CD14-positive monocyte (primary cell): ENCODE measurements at regions not wholly inside any gene's neighbourhood (a gene's known extent, or its start where the extent isn't known, plus 50 kb on each side); places are given as distances from the start of the nearest gene placed in this dataset.

Experiments
- DNase-seq, 3 donors: peaks; one replicate each; pipeline ENCODE4 v3.0.0-alpha.2; 2011 to 2022
- H2AFZ ChIP-seq: 2 replicates; pipeline ENCODE4 v1.6.0; 2012; ENCODE audit warnings: mild to moderate bottlenecking, low read depth, low read length, inconsistent platforms; ENCODE audit not compliant: insufficient read depth, poor library complexity, severe bottlenecking
- H3K27ac ChIP-seq, 2 donors: 1 replicate in 1 of 2; 2 replicates in 1 of 2; pipeline ENCODE4 v1.5.1; 2012 to 2013; ENCODE audit warnings: low read length in 2 of 2, control low read depth in 1 of 2, inconsistent platforms in 1 of 2, low read depth in 1 of 2, mild to moderate bottlenecking in 1 of 2
- H3K27me3 ChIP-seq, 2 donors: one replicate each; pipeline versions ENCODE4 v1.6.0 to v1.6.1; 2011 to 2013; ENCODE audit warnings: low read length in 2 of 2; ENCODE audit not compliant: control insufficient read depth in 2 of 2, insufficient read depth in 2 of 2
- H3K36me3 ChIP-seq, 2 donors: replicated peaks in 1 of 2; 1 replicate in 1 of 2; 2 replicates in 1 of 2; pipeline versions ENCODE4 v1.5.1 to v1.6.1; 2012 to 2013; ENCODE audit warnings: low read length in 2 of 2, control low read depth in 1 of 2, inconsistent platforms in 1 of 2, mild to moderate bottlenecking in 1 of 2; ENCODE audit not compliant: insufficient read depth in 2 of 2, control insufficient read depth in 1 of 2
- H3K4me1 ChIP-seq, 2 donors: 1 replicate in 1 of 2; 2 replicates in 1 of 2; pipeline versions ENCODE4 v1.5.1 to v1.6.1; 2012 to 2013; ENCODE audit warnings: low read length in 2 of 2, control low read depth in 1 of 2, inconsistent platforms in 1 of 2, mild to moderate bottlenecking in 1 of 2, moderate library complexity in 1 of 2; ENCODE audit not compliant: insufficient read depth in 2 of 2, control insufficient read depth in 1 of 2
- H3K4me2 ChIP-seq: replicated peaks from 2 replicates; pipeline ENCODE3; 2012; ENCODE audit warnings: low read length, moderate library complexity, mild to moderate bottlenecking; ENCODE audit not compliant: poor library complexity, severe bottlenecking; ENCODE audit errors: extremely low read depth
- H3K4me3 ChIP-seq, 3 experiments: fragments of 200-600 bp in 1 of 3; sonication (generic) in 1 of 3; replicated peaks in 1 of 3; 1 replicate in 2 of 3; 2 replicates in 1 of 3; pipeline ENCODE4 v1.5.1; 2011 to 2013; ENCODE audit warnings: low read length in 3 of 3, mild to moderate bottlenecking in 3 of 3, control low read depth in 2 of 3, low read depth in 2 of 3, inconsistent platforms in 1 of 3, moderate library complexity in 1 of 3
- H3K79me2 ChIP-seq: 2 replicates; pipeline ENCODE4 v1.6.0; 2012; ENCODE audit warnings: mild to moderate bottlenecking, control low read depth, inconsistent platforms, low read length, moderate library complexity; ENCODE audit not compliant: insufficient read depth
- H3K9ac ChIP-seq: 2 replicates; pipeline ENCODE4 v1.6.0; 2017; ENCODE audit warnings: low read length, mild to moderate bottlenecking; ENCODE audit not compliant: insufficient read depth, poor library complexity, severe bottlenecking
- H3K9me3 ChIP-seq, 2 donors: replicated peaks in 1 of 2; 1 replicate in 1 of 2; 2 replicates in 1 of 2; pipeline versions ENCODE4 v1.5.1 to v1.6.1; 2012 to 2013; ENCODE audit warnings: low read length in 2 of 2, control low read depth in 1 of 2; ENCODE audit not compliant: control insufficient read depth in 1 of 2, insufficient read depth in 1 of 2
- H4K20me1 ChIP-seq: 2 replicates; pipeline ENCODE4 v1.6.0; 2012; ENCODE audit warnings: mild to moderate bottlenecking, low read length, control low read depth, moderate library complexity; ENCODE audit not compliant: insufficient read depth
- H3K27ac Mint-ChIP-seq, 7 donors: one replicate each; pipeline ENCODE4 v1.8.0; 2020; ENCODE audit warnings: mild to moderate bottlenecking in 7 of 7, mixed read lengths in 7 of 7, moderate library complexity in 6 of 7, inconsistent platforms in 2 of 7
- H3K27me3 Mint-ChIP-seq, 3 donors: one replicate each; pipeline ENCODE4 v1.8.0; 2021 to 2022; ENCODE audit warnings: low read depth in 3 of 3, mild to moderate bottlenecking in 3 of 3, mixed read lengths in 3 of 3, moderate library complexity in 3 of 3, inconsistent platforms in 1 of 3
- H3K36me3 Mint-ChIP-seq, 2 donors: one replicate each; pipeline ENCODE4 v1.8.0; 2020; ENCODE audit warnings: mixed read lengths in 2 of 2, inconsistent platforms in 1 of 2, mild to moderate bottlenecking in 1 of 2
- H3K4me1 Mint-ChIP-seq: one replicate; pipeline ENCODE4 v1.8.0; 2020; ENCODE audit warnings: mild to moderate bottlenecking, mixed read lengths
- H3K4me3 Mint-ChIP-seq, 2 donors: one replicate each; pipeline ENCODE4 v1.8.0; 2020; ENCODE audit warnings: mild to moderate bottlenecking in 2 of 2, mixed read lengths in 2 of 2, moderate library complexity in 1 of 2
- H3K9me3 Mint-ChIP-seq, 7 donors: one replicate each; pipeline ENCODE4 v1.8.0; 2020 to 2022; ENCODE audit warnings: mixed read lengths in 7 of 7, mild to moderate bottlenecking in 6 of 7, moderate library complexity in 6 of 7, inconsistent platforms in 2 of 7
- WGBS: methylation state at CpG from one replicate; pipeline ENCODE4 v1.1.5; 2013; ENCODE audit warnings: missing lambda C conversion rate; ENCODE audit not compliant: insufficient coverage; 5-methylcytosine and 5-hydroxymethylcytosine counted together
- intact Hi-C, 2 donors: fragments of 100-400 bp; cut with micrococcal nuclease; formaldehyde crosslinking; loops; one replicate each; pipeline versions ENCODE4 v1.15.0 to v1.15.1; 2023
- TF ChIP-seq, protein P1 (sequence below): fragments of 200-600 bp; IDR thresholded peaks from one replicate; pipeline ENCODE4 v1.8.0; 2022; ENCODE audit warnings: antibody characterized with exemption, mild to moderate bottlenecking

DNA sequence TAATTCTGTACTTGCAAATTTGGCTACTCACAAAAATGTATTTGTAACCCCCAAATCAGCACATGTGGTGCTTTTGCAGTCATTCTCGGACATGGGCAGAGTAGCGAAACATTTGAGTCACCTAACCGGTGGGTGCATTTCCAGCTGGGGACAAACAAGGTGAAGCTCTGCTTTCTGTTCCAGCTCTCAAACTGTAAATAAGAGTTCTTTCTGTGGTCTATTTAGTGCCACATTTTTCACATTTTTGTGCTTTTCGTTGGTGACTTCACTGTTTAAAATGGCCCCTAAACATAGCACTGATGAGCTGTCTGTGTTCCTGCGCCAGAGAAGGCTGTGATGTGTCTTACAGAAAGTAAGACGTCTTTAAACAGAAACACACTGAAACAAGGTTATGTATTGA is 244.5 kb downstream of the CDC5L start:
- WGBS, result 97% methylated on average over 5 of the region's 6 CpGs
- no peaks in the 10 kb centered on the region for H3K27me3 ChIP-seq

DNA sequence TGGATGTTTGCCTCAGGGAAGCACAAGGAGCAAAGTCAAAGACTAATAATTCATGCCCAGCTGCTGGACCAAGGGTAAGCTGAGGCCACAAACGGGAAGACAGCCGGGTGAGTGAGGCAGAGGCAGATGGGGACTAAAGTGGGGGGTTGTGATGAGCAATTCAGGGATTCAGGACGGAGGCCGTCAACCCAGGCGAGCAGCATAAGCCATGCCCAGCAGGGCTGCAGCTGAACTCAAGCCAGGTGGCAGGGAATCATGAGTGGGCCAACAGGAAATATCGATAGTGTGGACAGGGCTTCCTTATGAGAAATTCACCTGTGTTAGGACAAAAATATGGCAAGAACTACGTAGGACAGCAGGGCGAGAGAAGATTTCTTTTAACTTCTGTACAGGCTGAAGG is 246.8 kb downstream of the CDC5L start:
- Histone ChIP-seq H3K4me2 (no peak overlapping the region), H3K4me3 (no peak overlapping the region), H2AFZ (no peak overlapping the region), H3K9ac (no peak overlapping the region), H3K9me3 (no peaks in the 10 kb centered on the region), H3K79me2 (no peaks in the 10 kb centered on the region), H3K4me1 (peaks cover 18 to 22% of the 10 kb centered on the region in 2 donors), H3K36me3 (no peaks in the 10 kb centered on the region), H3K27me3 (no peaks in the 10 kb centered on the region), H4K20me1 (no peaks in the 10 kb centered on the region), H3K27ac (no peak overlapping the region)
- intact Hi-C loops, result loop anchor here in 1 of 2 donors (10.0 kb wide), 1 partner anchor 1070 kb away; no protein-coding TSS in a partner anchor
- TF ChIP-seq, protein P1, sequence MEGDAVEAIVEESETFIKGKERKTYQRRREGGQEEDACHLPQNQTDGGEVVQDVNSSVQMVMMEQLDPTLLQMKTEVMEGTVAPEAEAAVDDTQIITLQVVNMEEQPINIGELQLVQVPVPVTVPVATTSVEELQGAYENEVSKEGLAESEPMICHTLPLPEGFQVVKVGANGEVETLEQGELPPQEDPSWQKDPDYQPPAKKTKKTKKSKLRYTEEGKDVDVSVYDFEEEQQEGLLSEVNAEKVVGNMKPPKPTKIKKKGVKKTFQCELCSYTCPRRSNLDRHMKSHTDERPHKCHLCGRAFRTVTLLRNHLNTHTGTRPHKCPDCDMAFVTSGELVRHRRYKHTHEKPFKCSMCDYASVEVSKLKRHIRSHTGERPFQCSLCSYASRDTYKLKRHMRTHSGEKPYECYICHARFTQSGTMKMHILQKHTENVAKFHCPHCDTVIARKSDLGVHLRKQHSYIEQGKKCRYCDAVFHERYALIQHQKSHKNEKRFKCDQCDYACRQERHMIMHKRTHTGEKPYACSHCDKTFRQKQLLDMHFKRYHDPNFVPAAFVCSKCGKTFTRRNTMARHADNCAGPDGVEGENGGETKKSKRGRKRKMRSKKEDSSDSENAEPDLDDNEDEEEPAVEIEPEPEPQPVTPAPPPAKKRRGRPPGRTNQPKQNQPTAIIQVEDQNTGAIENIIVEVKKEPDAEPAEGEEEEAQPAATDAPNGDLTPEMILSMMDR, result no peak
- peak overlapping the region in 1 of 7 donors; percentile 55 for H3K27ac Mint-ChIP-seq
- no peaks in the 10 kb centered on the region for H3K9me3 Mint-ChIP-seq
- no peak for DNase-seq
- 97% methylated on average over 6 of the region's 8 CpGs for WGBS
- peaks cover 4 to 14% (median 7%) of the 10 kb centered on the region in 3 donors for H3K27me3 Mint-ChIP-seq
- no peaks in the 10 kb centered on the region for H3K36me3 Mint-ChIP-seq
- H3K4me3 Mint-ChIP-seq, result peak overlapping the region in 1 of 2 donors; percentile 5
- H3K4me1 Mint-ChIP-seq, result peaks cover 27% of the 10 kb centered on the region

More for the DNA sequence above, 244.5 kb downstream of the CDC5L start:
- Histone ChIP-seq H2AFZ (no peak overlapping the region), H4K20me1 (no peaks in the 10 kb centered on the region), H3K9ac (no peak overlapping the region), H3K4me3 (no peak overlapping the region), H3K4me2 (no peak overlapping the region), H3K9me3 (no peaks in the 10 kb centered on the region), H3K36me3 (no peaks in the 10 kb centered on the region), H3K79me2 (no peaks in the 10 kb centered on the region), H3K4me1 (peaks cover 38 to 42% of the 10 kb centered on the region in 2 donors), H3K27ac (no peak overlapping the region)
- Mint-ChIP-seq H3K4me3 (no peak overlapping the region), H3K27ac (no peak overlapping the region), H3K4me1 (peaks cover 45% of the 10 kb centered on the region), H3K27me3 (peaks cover 3 to 17% (median 5%) of the 10 kb centered on the region in 3 donors), H3K36me3 (no peaks in the 10 kb centered on the region), H3K9me3 (peaks cover 0 to 2% (median 0%) of the 10 kb centered on the region in 7 donors)
- DNase-seq, result no peak
- TF ChIP-seq, protein P1, result no peak
- intact Hi-C loops, result loop anchor here in 1 of 2 donors (10.0 kb wide), 1 partner anchor 1073 kb away; no protein-coding TSS in a partner anchor
